ENCODE measurements at regions not wholly inside any gene's neighbourhood (a gene's known extent, or its start where the extent isn't known, plus 50 kb on each side); places are given as distances from the start of the nearest gene placed in this dataset.

- Histone ChIP-seq H3K9ac (ENCODE audit: low read depth, low read length) (no peak overlapping the region), H3K4me1 (ENCODE audit: insufficient read depth, low read length) (no peaks in the 10 kb centered on the region), H3K9me3 (ENCODE audit: control insufficient read depth, insufficient read depth, low read length) (no peaks in the 10 kb centered on the region), H3K36me3 (ENCODE audit: insufficient read depth, low read length) (no peaks in the 10 kb centered on the region)
Observed at GRCh38 chr12:4849795-4850345, 59.8 kb upstream of the KCNA1 start.

- Histone ChIP-seq H3K4me1 (ENCODE audit: insufficient read depth, low read length) (no peaks in the 10 kb centered on the region), H3K9me3 (ENCODE audit: control insufficient read depth, insufficient read depth, low read length) (no peaks in the 10 kb centered on the region), H3K9ac (ENCODE audit: low read depth, low read length) (no peak overlapping the region), H3K36me3 (ENCODE audit: insufficient read depth, low read length) (no peaks in the 10 kb centered on the region)
Observed at GRCh38 chr12:4850857-4851380, 58.8 kb upstream of the KCNA1 start.

GRCh38 chr12:4852308-4852707 lies 57.4 kb upstream of the KCNA1 start:
- no peaks in the 10 kb centered on the region for H3K9me3 ChIP-seq (ENCODE audit: control insufficient read depth, insufficient read depth, low read length)
- H3K4me1 ChIP-seq (ENCODE audit: insufficient read depth, low read length) = no peaks in the 10 kb centered on the region
- H3K9ac ChIP-seq (ENCODE audit: low read depth, low read length) = no peak overlapping the region
- H3K36me3 ChIP-seq (ENCODE audit: insufficient read depth, low read length) = no peaks in the 10 kb centered on the region

- Histone ChIP-seq H3K36me3 (ENCODE audit: insufficient read depth, low read length) (no peaks in the 10 kb centered on the region), H3K9ac (ENCODE audit: low read depth, low read length) (no peak overlapping the region), H3K9me3 (ENCODE audit: control insufficient read depth, insufficient read depth, low read length) (no peaks in the 10 kb centered on the region), H3K4me1 (ENCODE audit: insufficient read depth, low read length) (no peaks in the 10 kb centered on the region)
Observed at GRCh38 chr12:4852911-4853310, 56.8 kb upstream of the KCNA1 start.

- no peaks in the 10 kb centered on the region for H3K9me3 ChIP-seq (ENCODE audit: control insufficient read depth, insufficient read depth, low read length)
- H3K9ac ChIP-seq (ENCODE audit: low read depth, low read length) = no peak overlapping the region
- H3K4me1 ChIP-seq (ENCODE audit: insufficient read depth, low read length) = no peaks in the 10 kb centered on the region
- H3K36me3 ChIP-seq (ENCODE audit: insufficient read depth, low read length) = no peaks in the 10 kb centered on the region
Observed at GRCh38 chr12:4855121-4855924, 54.4 kb upstream of the KCNA1 start.

GRCh38 chr12:4856596-4856995 lies 53.1 kb upstream of the KCNA1 start:
- Histone ChIP-seq H3K4me1 (ENCODE audit: insufficient read depth, low read length) (no peaks in the 10 kb centered on the region), H3K36me3 (ENCODE audit: insufficient read depth, low read length) (no peaks in the 10 kb centered on the region), H3K9me3 (ENCODE audit: control insufficient read depth, insufficient read depth, low read length) (no peaks in the 10 kb centered on the region), H3K9ac (ENCODE audit: low read depth, low read length) (no peak overlapping the region)

GRCh38 chr12:4857472-4858291 lies 52.0 kb upstream of the KCNA1 start:
- Histone ChIP-seq H3K9ac (ENCODE audit: low read depth, low read length) (peak overlapping the region; percentile 16; the same call in 1 of the 2 replicates), H3K4me1 (ENCODE audit: insufficient read depth, low read length) (no peaks in the 10 kb centered on the region), H3K9me3 (ENCODE audit: control insufficient read depth, insufficient read depth, low read length) (no peaks in the 10 kb centered on the region), H3K36me3 (ENCODE audit: insufficient read depth, low read length) (no peaks in the 10 kb centered on the region)

GRCh38 chr12:4858386-4858785 lies 51.3 kb upstream of the KCNA1 start:
- Histone ChIP-seq H3K4me1 (ENCODE audit: insufficient read depth, low read length) (no peaks in the 10 kb centered on the region), H3K36me3 (ENCODE audit: insufficient read depth, low read length) (no peaks in the 10 kb centered on the region), H3K9ac (ENCODE audit: low read depth, low read length) (no peak overlapping the region; the same call in 1 of the 2 replicates), H3K9me3 (ENCODE audit: control insufficient read depth, insufficient read depth, low read length) (no peaks in the 10 kb centered on the region)

- H3K9ac ChIP-seq (ENCODE audit: low read depth, low read length) = no peak overlapping the region
- no peaks in the 10 kb centered on the region for H3K36me3 ChIP-seq (ENCODE audit: insufficient read depth, low read length)
- H3K4me1 ChIP-seq (ENCODE audit: insufficient read depth, low read length) = no peaks in the 10 kb centered on the region
- H3K9me3 ChIP-seq (ENCODE audit: control insufficient read depth, insufficient read depth, low read length) = no peaks in the 10 kb centered on the region
Observed at GRCh38 chr12:4859478-4860210, 50.1 kb upstream of the KCNA1 start.

Measured in ES-I3 (cell line).